ENCODE measurements at regions not wholly inside any gene's neighbourhood (a gene's known extent, or its start where the extent isn't known, plus 50 kb on each side); places are given as distances from the start of the nearest gene placed in this dataset.
A peak's percentile ranks its signal among the peaks of the same experiment; 100 is the strongest.

- peaks cover 9% of the 10 kb centered on the region for H3K9me3 ChIP-seq (ENCODE audit: control insufficient read depth, low read length)
- H2AFZ ChIP-seq (ENCODE audit: low read depth, low read length): no peak overlapping the region
- H3K27ac ChIP-seq (ENCODE audit: low read length, poor library complexity, severe bottlenecking): no peak overlapping the region
- no peak overlapping the region for H2BK5ac ChIP-seq (ENCODE audit: low read depth, low read length, poor library complexity, severe bottlenecking)
- no peak overlapping the region for H3K4me3 ChIP-seq (ENCODE audit: insufficient read depth in 1 of 2, low read depth in 1 of 2, low read length in 2 of 2)
- H4K91ac ChIP-seq (ENCODE audit: low read length): no peak overlapping the region
- H3K9ac ChIP-seq (ENCODE audit: low read length): no peak overlapping the region
- 68% methylated on average over 4 of the region's 4 CpGs for WGBS
- no peak overlapping the region for H3K4ac ChIP-seq (ENCODE audit: low read depth in 1 of 2, low read length in 2 of 2)
- H2BK12ac ChIP-seq (ENCODE audit: low read length in 2 of 2): no peak overlapping the region
- no peak overlapping the region for H2BK120ac ChIP-seq (ENCODE audit: low read depth, low read length)
- H3K36me3 ChIP-seq (ENCODE audit: control insufficient read depth in 1 of 2, insufficient read depth in 2 of 2, low read depth in 1 of 2, low read length in 2 of 2): no peaks in the 10 kb centered on the region
- H2AK5ac ChIP-seq (ENCODE audit: low read length, severe bottlenecking): no peak overlapping the region
- peaks cover 0 to 5% of the 10 kb centered on the region in 2 experiments for H3K27me3 ChIP-seq (ENCODE audit: control insufficient read depth in 1 of 2, insufficient read depth in 1 of 2, low read length in 2 of 2)
- H4K8ac ChIP-seq (ENCODE audit: low read length): no peak overlapping the region
- DNase-seq: no peak
- no peak overlapping the region for H3K4me2 ChIP-seq (ENCODE audit: low read length, poor library complexity, severe bottlenecking)
- H3K23ac ChIP-seq (ENCODE audit: low read length in 2 of 2): no peak overlapping the region
- no peak overlapping the region for H3K14ac ChIP-seq (ENCODE audit: low read length in 2 of 2)
- no peak overlapping the region for H2BK15ac ChIP-seq (ENCODE audit: low read depth, poor library complexity, severe bottlenecking)
- H3K18ac ChIP-seq (ENCODE audit: low read depth in 1 of 2, low read length in 2 of 2): no peak overlapping the region
- no peaks in the 10 kb centered on the region for H3K4me1 ChIP-seq (ENCODE audit: control insufficient read depth, insufficient read depth, low read depth, low read length)
- H3K79me1 ChIP-seq (replicated peaks; ENCODE audit: low read length, poor library complexity, severe bottlenecking): no peaks in the 10 kb centered on the region
Observed at GRCh38 chr2:64386676-64387075, 67.3 kb upstream of the LGALSL start.

- Histone ChIP-seq H3K4ac (ENCODE audit: low read depth in 1 of 2, low read length in 2 of 2) (no peak overlapping the region), H3K14ac (ENCODE audit: low read length in 2 of 2) (no peak overlapping the region)
Observed at GRCh38 chr2:64390586-64390985, 63.4 kb upstream of the LGALSL start.

GRCh38 chr2:64391424-64391823, 62.5 kb upstream of the LGALSL start:
- Histone ChIP-seq H2BK5ac (ENCODE audit: low read depth, low read length, poor library complexity, severe bottlenecking) (no peak overlapping the region), H4K8ac (ENCODE audit: low read length) (no peak overlapping the region), H3K18ac (ENCODE audit: low read depth in 1 of 2, low read length in 2 of 2) (no peak overlapping the region), H3K27me3 (ENCODE audit: control insufficient read depth in 1 of 2, insufficient read depth in 1 of 2, low read length in 2 of 2) (peaks cover 0 to 15% of the 10 kb centered on the region in 2 experiments), H3K4me3 (ENCODE audit: insufficient read depth in 1 of 2, low read depth in 1 of 2, low read length in 2 of 2) (no peak overlapping the region), H2BK12ac (ENCODE audit: low read length in 2 of 2) (no peak overlapping the region), H2BK120ac (ENCODE audit: low read depth, low read length) (no peak overlapping the region), H3K27ac (ENCODE audit: low read length, poor library complexity, severe bottlenecking) (no peak overlapping the region), H3K4ac (ENCODE audit: low read depth in 1 of 2, low read length in 2 of 2) (no peak overlapping the region), H3K23ac (ENCODE audit: low read length in 2 of 2) (no peak overlapping the region), H3K9ac (ENCODE audit: low read length) (no peak overlapping the region), H3K4me1 (ENCODE audit: control insufficient read depth, insufficient read depth, low read depth, low read length) (no peaks in the 10 kb centered on the region), H4K91ac (ENCODE audit: low read length) (no peak overlapping the region), H2AK5ac (ENCODE audit: low read length, severe bottlenecking) (no peak overlapping the region), H3K9me3 (ENCODE audit: control insufficient read depth, low read length) (peaks cover 14% of the 10 kb centered on the region), H2AFZ (ENCODE audit: low read depth, low read length) (no peak overlapping the region), H3K14ac (ENCODE audit: low read length in 2 of 2) (no peak overlapping the region), H2BK15ac (ENCODE audit: low read depth, poor library complexity, severe bottlenecking) (no peak overlapping the region), H3K4me2 (ENCODE audit: low read length, poor library complexity, severe bottlenecking) (no peak overlapping the region), H3K36me3 (ENCODE audit: control insufficient read depth in 1 of 2, insufficient read depth in 2 of 2, low read depth in 1 of 2, low read length in 2 of 2) (no peaks in the 10 kb centered on the region), H3K79me1 (replicated peaks; ENCODE audit: low read length, poor library complexity, severe bottlenecking) (no peaks in the 10 kb centered on the region)
- WGBS: 28% methylated on average over 2 of the region's 2 CpGs
- peak; percentile 61 for DNase-seq

More at GRCh38 chr2:64390586-64390985, 63.4 kb upstream of the LGALSL start:
- Histone ChIP-seq H3K18ac (ENCODE audit: low read depth in 1 of 2, low read length in 2 of 2) (no peak overlapping the region), H3K4me2 (ENCODE audit: low read length, poor library complexity, severe bottlenecking) (no peak overlapping the region), H2AFZ (ENCODE audit: low read depth, low read length) (no peak overlapping the region), H4K91ac (ENCODE audit: low read length) (no peak overlapping the region), H2BK12ac (ENCODE audit: low read length in 2 of 2) (no peak overlapping the region), H2BK120ac (ENCODE audit: low read depth, low read length) (no peak overlapping the region), H3K23ac (ENCODE audit: low read length in 2 of 2) (no peak overlapping the region), H3K27me3 (ENCODE audit: control insufficient read depth in 1 of 2, insufficient read depth in 1 of 2, low read length in 2 of 2) (peaks cover 0 to 12% of the 10 kb centered on the region in 2 experiments), H3K4me3 (ENCODE audit: insufficient read depth in 1 of 2, low read depth in 1 of 2, low read length in 2 of 2) (no peak overlapping the region), H4K8ac (ENCODE audit: low read length) (no peak overlapping the region), H3K9me3 (ENCODE audit: control insufficient read depth, low read length) (peaks cover 14% of the 10 kb centered on the region), H3K36me3 (ENCODE audit: control insufficient read depth in 1 of 2, insufficient read depth in 2 of 2, low read depth in 1 of 2, low read length in 2 of 2) (no peaks in the 10 kb centered on the region), H3K4me1 (ENCODE audit: control insufficient read depth, insufficient read depth, low read depth, low read length) (no peaks in the 10 kb centered on the region), H3K27ac (ENCODE audit: low read length, poor library complexity, severe bottlenecking) (no peak overlapping the region), H2BK15ac (ENCODE audit: low read depth, poor library complexity, severe bottlenecking) (no peak overlapping the region), H2BK5ac (ENCODE audit: low read depth, low read length, poor library complexity, severe bottlenecking) (no peak overlapping the region), H3K9ac (ENCODE audit: low read length) (no peak overlapping the region), H2AK5ac (ENCODE audit: low read length, severe bottlenecking) (no peak overlapping the region), H3K79me1 (replicated peaks; ENCODE audit: low read length, poor library complexity, severe bottlenecking) (no peaks in the 10 kb centered on the region)
- no peak for DNase-seq

- no peak overlapping the region for H2BK5ac ChIP-seq (ENCODE audit: low read depth, low read length, poor library complexity, severe bottlenecking)
- no peaks in the 10 kb centered on the region for H3K79me1 ChIP-seq (replicated peaks; ENCODE audit: low read length, poor library complexity, severe bottlenecking)
- H3K4me3 ChIP-seq (ENCODE audit: insufficient read depth in 1 of 2, low read depth in 1 of 2, low read length in 2 of 2): no peak overlapping the region
- no peak overlapping the region for H4K91ac ChIP-seq (ENCODE audit: low read length)
- H3K9ac ChIP-seq (ENCODE audit: low read length): no peak overlapping the region
- no peak overlapping the region for H2AK5ac ChIP-seq (ENCODE audit: low read length, severe bottlenecking)
- H3K36me3 ChIP-seq (ENCODE audit: control insufficient read depth in 1 of 2, insufficient read depth in 2 of 2, low read depth in 1 of 2, low read length in 2 of 2): no peaks in the 10 kb centered on the region
- no peak overlapping the region for H3K18ac ChIP-seq (ENCODE audit: low read depth in 1 of 2, low read length in 2 of 2)
- H2AFZ ChIP-seq (ENCODE audit: low read depth, low read length): no peak overlapping the region
- DNase-seq: no peak
- no peak overlapping the region for H4K8ac ChIP-seq (ENCODE audit: low read length)
- no peak overlapping the region for H2BK15ac ChIP-seq (ENCODE audit: low read depth, poor library complexity, severe bottlenecking)
- no peak overlapping the region for H2BK12ac ChIP-seq (ENCODE audit: low read length in 2 of 2)
- peaks cover 4 to 11% of the 10 kb centered on the region in 2 experiments for H3K27me3 ChIP-seq (ENCODE audit: control insufficient read depth in 1 of 2, insufficient read depth in 1 of 2, low read length in 2 of 2)
- peaks cover 14% of the 10 kb centered on the region for H3K9me3 ChIP-seq (ENCODE audit: control insufficient read depth, low read length)
- no peak overlapping the region for H3K4ac ChIP-seq (ENCODE audit: low read depth in 1 of 2, low read length in 2 of 2)
- no peaks in the 10 kb centered on the region for H3K4me1 ChIP-seq (ENCODE audit: control insufficient read depth, insufficient read depth, low read depth, low read length)
- no peak overlapping the region for H3K27ac ChIP-seq (ENCODE audit: low read length, poor library complexity, severe bottlenecking)
- H3K14ac ChIP-seq (ENCODE audit: low read length in 2 of 2): no peak overlapping the region
- no CpG with 5 or more reads among the region's 1 CpG for WGBS
- no peak overlapping the region for H3K4me2 ChIP-seq (ENCODE audit: low read length, poor library complexity, severe bottlenecking)
- no peak overlapping the region for H2BK120ac ChIP-seq (ENCODE audit: low read depth, low read length)
- H3K23ac ChIP-seq (ENCODE audit: low read length in 2 of 2): no peak overlapping the region
Observed at GRCh38 chr2:64391940-64392339, 62.0 kb upstream of the LGALSL start.
